VCaP (cell line): ENCODE measurements at regions not wholly inside any gene's neighbourhood (a gene's known extent, or its start where the extent isn't known, plus 50 kb on each side); places are given as distances from the start of the nearest gene placed in this dataset.

Experiments used
- H3K27ac ChIP-seq: fragments of 450-650 bp; 2 replicates; pipeline ENCODE4 v1.5.1; 2017
- TF ChIP-seq, protein P1 (sequence below): fragments of 450-650 bp; conservative IDR thresholded peaks from 2 replicates; pipeline ENCODE4 v1.5.1; 2017; ENCODE audit warnings: mild to moderate bottlenecking, moderate library complexity

DNA sequence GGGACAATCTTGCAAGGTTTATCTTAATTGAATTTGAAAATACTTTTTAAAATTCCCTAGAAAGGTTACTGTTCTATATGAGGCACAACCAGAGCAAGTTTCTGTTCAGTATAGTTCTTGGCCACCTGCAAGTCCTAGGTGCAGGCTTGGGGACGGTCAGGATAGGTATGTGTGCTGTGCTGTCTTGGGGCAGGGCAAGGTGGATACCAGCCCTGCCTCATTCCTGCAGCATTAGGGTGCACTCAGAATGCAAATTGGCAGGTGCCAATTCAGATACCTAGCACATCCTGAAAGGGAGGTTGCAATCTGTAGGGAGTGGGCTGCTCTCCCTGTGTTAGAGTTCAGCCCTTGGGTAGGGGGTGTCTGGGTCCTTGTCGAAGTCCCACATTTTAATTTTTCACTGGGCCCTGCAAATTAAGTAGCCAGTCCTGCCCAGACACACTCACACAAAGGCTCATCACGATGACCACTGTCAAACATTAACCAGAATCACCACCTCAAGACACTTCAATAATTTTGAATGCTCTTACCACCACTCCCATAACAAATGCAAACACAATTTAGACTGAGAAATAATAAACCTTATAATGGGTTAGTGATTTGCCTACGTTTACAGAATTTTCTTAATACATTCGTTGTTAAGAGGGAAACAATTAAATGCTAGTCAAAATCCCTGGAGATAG, 838.0 kb upstream of the NR2F2 start:
- no peak overlapping the region for H3K27ac ChIP-seq
- TF ChIP-seq, protein P1, sequence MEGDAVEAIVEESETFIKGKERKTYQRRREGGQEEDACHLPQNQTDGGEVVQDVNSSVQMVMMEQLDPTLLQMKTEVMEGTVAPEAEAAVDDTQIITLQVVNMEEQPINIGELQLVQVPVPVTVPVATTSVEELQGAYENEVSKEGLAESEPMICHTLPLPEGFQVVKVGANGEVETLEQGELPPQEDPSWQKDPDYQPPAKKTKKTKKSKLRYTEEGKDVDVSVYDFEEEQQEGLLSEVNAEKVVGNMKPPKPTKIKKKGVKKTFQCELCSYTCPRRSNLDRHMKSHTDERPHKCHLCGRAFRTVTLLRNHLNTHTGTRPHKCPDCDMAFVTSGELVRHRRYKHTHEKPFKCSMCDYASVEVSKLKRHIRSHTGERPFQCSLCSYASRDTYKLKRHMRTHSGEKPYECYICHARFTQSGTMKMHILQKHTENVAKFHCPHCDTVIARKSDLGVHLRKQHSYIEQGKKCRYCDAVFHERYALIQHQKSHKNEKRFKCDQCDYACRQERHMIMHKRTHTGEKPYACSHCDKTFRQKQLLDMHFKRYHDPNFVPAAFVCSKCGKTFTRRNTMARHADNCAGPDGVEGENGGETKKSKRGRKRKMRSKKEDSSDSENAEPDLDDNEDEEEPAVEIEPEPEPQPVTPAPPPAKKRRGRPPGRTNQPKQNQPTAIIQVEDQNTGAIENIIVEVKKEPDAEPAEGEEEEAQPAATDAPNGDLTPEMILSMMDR = no peak

DNA sequence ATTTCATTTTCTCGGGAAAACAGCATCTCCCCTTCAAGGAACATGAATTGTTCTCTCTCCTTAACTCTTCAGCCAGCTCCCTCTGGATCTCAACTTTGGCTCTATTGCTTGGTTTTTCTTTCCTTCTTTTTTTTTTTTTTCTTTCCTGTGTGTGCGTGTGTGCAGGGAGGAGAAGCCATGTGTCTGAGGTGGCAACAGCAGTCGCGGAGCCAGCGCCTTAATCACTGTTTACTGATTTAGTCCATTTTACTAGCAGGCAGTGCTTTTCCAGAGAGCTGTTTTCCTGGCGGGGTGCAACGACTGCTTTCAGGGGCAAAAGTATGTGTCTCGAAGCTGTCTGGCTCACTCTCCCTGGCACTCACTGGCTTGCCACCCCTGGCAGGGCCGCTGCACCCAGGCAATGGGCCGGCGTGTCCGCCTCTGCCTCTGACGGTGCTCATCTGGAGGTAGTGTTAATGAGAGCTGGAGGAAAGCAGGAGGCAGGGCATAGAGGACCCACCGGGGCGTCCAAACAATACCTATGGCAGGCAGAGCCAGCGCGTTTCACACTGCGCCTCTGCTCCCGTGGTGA, 835.4 kb upstream of the NR2F2 start:
- no peak overlapping the region for H3K27ac ChIP-seq
- TF ChIP-seq, protein P1 = no peak

DNA sequence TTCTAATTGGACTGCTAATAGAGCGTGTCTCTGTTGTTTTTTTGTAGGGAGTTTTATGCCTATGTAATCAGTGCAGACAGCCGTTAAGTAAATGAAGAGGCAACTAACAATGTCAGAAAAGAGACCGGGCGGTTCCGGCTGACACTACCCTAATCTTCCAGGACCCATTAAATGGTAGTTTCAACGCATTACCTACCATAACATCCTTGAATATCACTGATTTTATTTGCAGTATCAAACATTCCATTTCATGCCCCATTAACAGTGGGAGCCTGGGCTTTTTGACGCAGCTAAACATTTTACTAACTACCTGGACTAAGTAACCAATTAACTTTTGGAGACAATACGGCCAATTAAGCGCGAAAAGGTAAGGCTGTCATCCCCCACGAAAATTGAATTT, 832.9 kb upstream of the NR2F2 start:
- no peak overlapping the region for H3K27ac ChIP-seq
- TF ChIP-seq, protein P1 = no peak

DNA sequence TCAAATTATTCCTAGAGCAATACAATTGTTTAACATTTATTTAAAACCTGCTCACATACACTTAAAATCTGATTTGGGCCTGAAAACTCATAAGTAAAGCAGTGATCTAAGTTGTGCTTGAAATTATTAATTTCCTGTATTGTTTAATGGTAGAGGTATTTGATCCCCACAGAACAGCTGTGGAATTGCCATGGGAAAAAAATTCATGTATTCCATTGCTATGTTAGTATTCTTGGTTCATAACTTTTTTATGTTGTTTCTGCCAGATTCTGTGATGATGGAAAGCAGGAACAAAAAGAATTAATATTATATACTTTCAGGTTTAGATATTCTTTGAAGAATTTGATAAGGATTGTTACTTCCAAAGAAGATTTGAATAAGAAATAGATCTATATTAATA, 831.5 kb upstream of the NR2F2 start:
- no peak overlapping the region for H3K27ac ChIP-seq
- TF ChIP-seq, protein P1 = no peak

DNA sequence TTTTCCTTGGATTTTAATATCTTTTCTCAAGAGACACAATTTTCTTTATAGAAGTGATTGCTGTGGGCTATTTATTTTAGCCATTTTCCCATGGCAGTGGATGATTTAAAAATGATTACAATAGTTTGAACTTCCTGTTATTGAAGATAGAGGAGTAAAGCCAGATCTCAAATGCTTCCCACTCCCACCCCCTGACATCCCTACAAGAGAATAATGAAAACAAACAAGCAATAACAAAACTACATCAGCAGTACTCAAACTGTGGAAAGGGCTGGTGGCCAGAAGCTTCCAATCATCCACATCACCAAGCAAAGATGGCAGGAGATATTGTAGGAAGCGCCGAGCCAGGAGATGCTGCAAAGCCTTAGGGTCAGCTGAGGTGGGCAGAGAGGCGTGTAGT, 831.1 kb upstream of the NR2F2 start:
- H3K27ac ChIP-seq = no peak overlapping the region
- TF ChIP-seq, protein P1 = no peak

DNA sequence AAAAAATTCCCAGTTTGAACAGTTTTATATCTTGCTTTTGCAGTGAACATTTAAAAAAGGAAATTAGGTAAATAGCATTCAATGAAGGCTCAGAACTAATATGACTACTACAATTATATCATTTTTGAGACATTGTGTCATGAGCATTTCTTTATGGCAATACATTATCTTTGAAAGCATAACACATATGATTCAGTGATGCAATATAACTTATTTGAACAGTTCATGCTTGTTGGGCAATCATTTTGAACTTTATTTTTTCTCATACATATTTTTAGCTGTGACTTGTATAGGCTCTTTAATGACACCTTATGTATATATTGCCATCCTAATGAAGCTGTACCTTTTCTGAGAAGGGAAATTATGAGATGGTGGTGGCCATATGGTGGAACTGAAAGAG, 828.6 kb upstream of the NR2F2 start:
- TF ChIP-seq, protein P1 = no peak
- no peak overlapping the region for H3K27ac ChIP-seq

DNA sequence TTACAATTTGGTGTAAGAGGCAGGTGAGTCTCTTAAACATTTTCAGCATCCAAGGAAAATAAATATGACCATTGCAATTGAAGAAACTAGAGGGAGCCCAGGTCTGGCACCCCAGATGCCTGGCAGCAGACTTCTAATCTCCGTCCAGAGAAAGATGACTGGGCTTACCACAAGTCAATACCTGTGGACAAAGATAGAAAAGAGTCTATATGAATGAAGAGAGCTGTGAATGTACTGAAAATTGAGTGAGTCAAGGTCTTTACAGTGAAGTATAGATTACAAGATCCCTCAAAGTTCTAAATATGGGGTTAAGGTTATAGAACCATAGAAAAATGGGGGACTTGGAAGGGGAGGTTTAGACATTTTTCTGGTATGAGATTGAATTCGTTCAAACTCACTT, 827.4 kb upstream of the NR2F2 start:
- TF ChIP-seq, protein P1 = no peak

More for the DNA sequence above, 827.4 kb upstream of the NR2F2 start:
- no peak overlapping the region for H3K27ac ChIP-seq
